ENCODE measurements at regions not wholly inside any gene's neighbourhood (a gene's known extent, or its start where the extent isn't known, plus 50 kb on each side); places are given as distances from the start of the nearest gene placed in this dataset.

DNA sequence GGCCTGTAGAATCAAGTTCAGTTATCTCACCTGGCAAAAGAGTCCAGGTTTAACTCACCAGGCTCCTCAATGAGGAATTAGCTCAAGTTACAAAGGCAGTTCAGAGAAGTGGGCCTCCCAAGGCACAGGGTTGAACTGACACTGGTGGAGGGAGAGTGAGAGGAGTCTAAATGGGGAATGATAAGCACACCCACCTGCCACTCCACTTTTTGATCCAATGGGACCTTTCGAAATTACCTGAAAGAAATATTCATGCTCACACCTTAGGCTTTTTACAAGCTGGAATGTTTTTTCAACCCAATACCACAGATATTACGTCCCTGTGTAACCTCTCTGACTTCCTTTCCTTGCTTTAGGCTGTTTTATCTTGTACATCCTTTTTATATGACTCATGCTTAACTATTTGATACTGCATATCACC lies 642.7 kb upstream of the TENM4 start:
- H3K4me1 ChIP-seq (ENCODE audit: insufficient read depth) = no peaks in the 10 kb centered on the region
- H3K27ac ChIP-seq = no peak overlapping the region
- no peak for TF ChIP-seq POLR2A (IDR thresholded peaks at IDR 0.05)
- TF ChIP-seq, protein P1, sequence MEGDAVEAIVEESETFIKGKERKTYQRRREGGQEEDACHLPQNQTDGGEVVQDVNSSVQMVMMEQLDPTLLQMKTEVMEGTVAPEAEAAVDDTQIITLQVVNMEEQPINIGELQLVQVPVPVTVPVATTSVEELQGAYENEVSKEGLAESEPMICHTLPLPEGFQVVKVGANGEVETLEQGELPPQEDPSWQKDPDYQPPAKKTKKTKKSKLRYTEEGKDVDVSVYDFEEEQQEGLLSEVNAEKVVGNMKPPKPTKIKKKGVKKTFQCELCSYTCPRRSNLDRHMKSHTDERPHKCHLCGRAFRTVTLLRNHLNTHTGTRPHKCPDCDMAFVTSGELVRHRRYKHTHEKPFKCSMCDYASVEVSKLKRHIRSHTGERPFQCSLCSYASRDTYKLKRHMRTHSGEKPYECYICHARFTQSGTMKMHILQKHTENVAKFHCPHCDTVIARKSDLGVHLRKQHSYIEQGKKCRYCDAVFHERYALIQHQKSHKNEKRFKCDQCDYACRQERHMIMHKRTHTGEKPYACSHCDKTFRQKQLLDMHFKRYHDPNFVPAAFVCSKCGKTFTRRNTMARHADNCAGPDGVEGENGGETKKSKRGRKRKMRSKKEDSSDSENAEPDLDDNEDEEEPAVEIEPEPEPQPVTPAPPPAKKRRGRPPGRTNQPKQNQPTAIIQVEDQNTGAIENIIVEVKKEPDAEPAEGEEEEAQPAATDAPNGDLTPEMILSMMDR (IDR thresholded peaks at IDR 0.05) = no peak
- TF ChIP-seq EP300 (IDR thresholded peaks at IDR 0.05) = no peak
- WGBS, 3 donors = 84 to 91% (median 86%) methylated on average over 2 of the region's 2 CpGs
- intact Hi-C loops (cut with DNase I) = no loop called here
- H3K27me3 ChIP-seq = no peaks in the 10 kb centered on the region
- no peak overlapping the region for H3K4me3 ChIP-seq
- H3K36me3 ChIP-seq = no peaks in the 10 kb centered on the region
- no peak for DNase-seq
- H3K9me3 ChIP-seq = no peaks in the 10 kb centered on the region

- Histone ChIP-seq H3K9me3 (no peaks in the 10 kb centered on the region), H3K27ac (no peak overlapping the region), H3K4me1 (ENCODE audit: insufficient read depth) (no peaks in the 10 kb centered on the region), H3K27me3 (no peaks in the 10 kb centered on the region), H3K4me3 (no peak overlapping the region), H3K36me3 (no peaks in the 10 kb centered on the region)
- TF ChIP-seq POLR2A (IDR thresholded peaks at IDR 0.05) (no peak), EP300 (IDR thresholded peaks at IDR 0.05) (no peak)
- TF ChIP-seq, protein P1 (IDR thresholded peaks at IDR 0.05) = no peak
- 89 to 94% (median 92%) methylated on average over 1 of the region's 1 CpG for WGBS, 3 donors
- intact Hi-C loops (cut with DNase I) = no loop called here
- no peak for DNase-seq
Measured at GRCh38 chr11:80082406-80082805, 641.6 kb upstream of the TENM4 start.

DNA sequence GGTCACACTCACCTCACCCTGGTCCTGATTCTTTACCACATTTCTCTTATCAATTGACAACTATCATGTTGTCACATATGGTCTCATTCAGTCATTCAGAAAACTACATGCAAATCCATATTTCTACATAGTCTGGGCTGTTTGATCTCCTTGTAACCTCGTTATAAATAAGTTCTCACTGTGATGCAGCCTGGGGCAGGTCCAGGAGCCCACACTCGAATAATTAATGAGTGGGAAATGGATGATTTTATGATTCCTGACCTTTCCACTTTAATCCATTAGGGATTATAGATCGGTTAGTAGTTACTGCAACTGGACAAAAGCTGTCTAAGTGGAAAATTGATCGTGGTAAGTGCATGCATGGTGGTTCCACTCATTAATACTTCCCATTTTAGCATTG lies 636.3 kb upstream of the TENM4 start:
- 84 to 87% (median 87%) methylated on average over 4 of the region's 4 CpGs for WGBS, 3 donors
- H3K4me3 ChIP-seq = no peak overlapping the region
- H3K9me3 ChIP-seq = no peaks in the 10 kb centered on the region
- TF ChIP-seq, protein P1 (IDR thresholded peaks at IDR 0.05) = no peak
- TF ChIP-seq EP300 (IDR thresholded peaks at IDR 0.05) (no peak), POLR2A (IDR thresholded peaks at IDR 0.05) (no peak)
- DNase-seq = no peak
- no peaks in the 10 kb centered on the region for H3K36me3 ChIP-seq
- intact Hi-C loops (cut with DNase I) = no loop called here
- H3K27ac ChIP-seq = no peak overlapping the region
- H3K27me3 ChIP-seq = no peaks in the 10 kb centered on the region
- H3K4me1 ChIP-seq (ENCODE audit: insufficient read depth) = no peaks in the 10 kb centered on the region

DNA sequence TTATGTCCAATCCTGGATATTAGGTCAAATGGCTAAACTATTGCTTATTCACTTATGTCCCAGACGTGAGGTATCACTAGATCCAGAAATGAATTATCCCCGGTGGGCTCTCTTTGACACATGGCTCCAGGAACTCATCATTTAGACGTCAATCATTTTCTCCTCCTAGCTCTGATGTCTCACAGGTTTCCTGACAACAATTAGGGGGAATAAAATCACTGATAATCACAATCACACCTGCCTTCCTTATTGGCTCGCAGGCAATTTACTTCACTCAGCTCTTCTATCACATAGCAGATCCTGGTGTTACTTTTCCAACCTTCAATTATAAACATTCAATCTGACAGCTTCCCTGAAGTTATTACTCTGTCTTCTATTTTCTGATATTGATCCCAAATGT lies 634.0 kb upstream of the TENM4 start:
- WGBS, 3 donors = 82 to 87% (median 85%) methylated on average over 4 of the region's 4 CpGs
- intact Hi-C loops (cut with DNase I) = no loop called here
- no peaks in the 10 kb centered on the region for H3K4me1 ChIP-seq (ENCODE audit: insufficient read depth)
- no peak overlapping the region for H3K27ac ChIP-seq
- H3K27me3 ChIP-seq = no peaks in the 10 kb centered on the region
- no peak for DNase-seq
- H3K4me3 ChIP-seq = no peak overlapping the region
- H3K9me3 ChIP-seq = no peaks in the 10 kb centered on the region
- TF ChIP-seq, protein P1 (IDR thresholded peaks at IDR 0.05) = no peak
- TF ChIP-seq EP300 (IDR thresholded peaks at IDR 0.05) (no peak), POLR2A (IDR thresholded peaks at IDR 0.05) (no peak)
- no peaks in the 10 kb centered on the region for H3K36me3 ChIP-seq

DNA sequence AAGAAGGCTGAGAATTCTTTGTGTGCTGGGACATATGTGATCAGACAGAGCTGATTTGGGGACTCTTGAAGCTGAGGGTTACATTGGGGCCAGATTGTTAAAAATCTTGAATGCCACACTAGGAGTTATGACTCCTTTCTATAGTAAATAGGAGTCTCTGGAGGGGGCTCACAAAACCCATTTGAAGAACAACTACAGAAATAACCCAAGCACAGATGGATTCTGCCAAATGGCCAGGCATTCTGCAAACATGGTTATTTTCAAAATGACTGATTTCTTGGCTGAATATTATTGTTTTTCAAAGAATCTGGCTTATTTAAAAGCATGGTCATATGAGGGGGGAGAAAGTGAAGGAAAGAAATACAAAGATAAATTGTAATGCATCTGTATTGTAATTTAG lies 625.5 kb upstream of the TENM4 start:
- H3K4me3 ChIP-seq = no peak overlapping the region
- intact Hi-C loops (cut with DNase I) = no loop called here
- no peak for DNase-seq
- no peak overlapping the region for H3K27ac ChIP-seq
- H3K36me3 ChIP-seq = no peaks in the 10 kb centered on the region
- H3K9me3 ChIP-seq = no peaks in the 10 kb centered on the region
- no peak for TF ChIP-seq POLR2A (IDR thresholded peaks at IDR 0.05)
- no peak for TF ChIP-seq EP300 (IDR thresholded peaks at IDR 0.05)
- TF ChIP-seq, protein P1 (IDR thresholded peaks at IDR 0.05) = no peak
- H3K27me3 ChIP-seq = no peaks in the 10 kb centered on the region
- no peaks in the 10 kb centered on the region for H3K4me1 ChIP-seq (ENCODE audit: insufficient read depth)
